ENCODE measurements at regions not wholly inside any gene's neighbourhood (a gene's known extent, or its start where the extent isn't known, plus 50 kb on each side); places are given as distances from the start of the nearest gene placed in this dataset.

DNA sequence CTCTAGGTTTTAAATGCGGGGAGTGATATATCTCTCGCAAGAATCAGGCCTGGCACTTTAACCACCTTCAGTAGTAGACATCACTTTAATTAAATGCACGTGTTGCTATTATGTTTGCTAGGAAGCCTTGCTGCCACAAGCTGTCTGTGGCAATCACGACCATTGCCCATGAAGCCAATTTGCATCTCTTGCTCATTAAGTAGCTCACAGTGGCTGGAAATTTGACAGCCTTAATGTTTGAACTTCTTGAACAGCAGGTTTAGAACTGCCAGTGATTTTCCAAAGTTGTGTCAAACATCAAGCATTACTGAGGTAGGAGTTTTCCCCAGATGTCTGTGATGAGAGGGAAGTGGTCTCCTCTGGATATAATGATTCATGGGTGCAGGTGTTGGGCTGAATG, 642.3 kb upstream of the CPEB2 start:
- Histone ChIP-seq H3K4me3 (no peak overlapping the region), H3K9me3 (no peaks in the 10 kb centered on the region), H3K27ac (no peak overlapping the region), H3K4me1 (no peaks in the 10 kb centered on the region), H3K36me3 (no peaks in the 10 kb centered on the region), H3K27me3 (no peaks in the 10 kb centered on the region)
- ATAC-seq (ENCODE audit: low FRiP score in 2 of 2), result no peak
- TF ChIP-seq POLR2AphosphoS5 (IDR thresholded peaks at IDR 0.05) (no peak), POLR2A (IDR thresholded peaks at IDR 0.05) (no peak), EP300 (IDR thresholded peaks at IDR 0.05) (no peak)
- DNase-seq, result no peak
- WGBS, 2 donors, result 88 to 90% methylated on average over 4 of the region's 4 CpGs

DNA sequence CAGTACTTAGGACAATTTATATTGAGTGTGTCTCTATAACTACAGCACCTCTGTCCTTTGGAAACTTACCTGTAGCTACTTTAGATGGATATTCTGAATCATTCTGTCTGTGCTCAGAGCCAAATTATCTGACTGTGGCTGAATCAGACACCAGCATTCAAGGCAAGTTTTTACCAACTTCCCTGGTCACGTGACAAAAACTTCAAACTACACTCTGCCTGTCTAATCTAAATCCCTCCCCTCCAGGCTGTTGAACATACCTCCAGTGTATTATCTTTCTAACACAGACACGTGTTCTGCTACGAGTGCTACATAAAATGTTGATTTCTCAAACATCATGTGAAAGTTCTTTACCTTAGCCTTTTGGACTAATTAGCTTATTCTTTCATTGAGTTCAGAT, 641.2 kb upstream of the CPEB2 start:
- WGBS, 2 donors, result 59 to 62% methylated on average over 3 of the region's 3 CpGs

DNA sequence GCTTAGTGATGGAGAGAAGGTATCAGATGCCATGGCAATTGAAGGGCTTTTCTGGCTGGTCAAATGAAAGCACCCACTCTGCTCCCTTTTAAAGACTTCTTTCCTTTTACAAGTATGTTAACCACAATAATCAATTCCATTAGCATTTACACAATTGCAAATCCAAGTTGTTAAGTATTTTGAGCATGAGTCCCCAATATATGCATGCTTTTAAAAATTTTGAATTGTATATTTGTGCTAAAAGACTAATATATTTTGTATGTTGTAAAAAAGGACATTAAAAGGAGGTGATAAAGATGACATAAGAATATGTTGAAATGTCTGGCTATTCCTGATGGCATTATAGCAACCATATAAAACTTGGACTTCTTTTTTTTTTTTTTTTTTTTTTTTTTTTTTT, 639.9 kb upstream of the CPEB2 start:
- DNase-seq, result no peak
- Histone ChIP-seq H3K27me3 (no peaks in the 10 kb centered on the region), H3K36me3 (no peaks in the 10 kb centered on the region), H3K4me3 (no peak overlapping the region), H3K9me3 (no peaks in the 10 kb centered on the region), H3K4me1 (no peaks in the 10 kb centered on the region), H3K27ac (no peak overlapping the region)
- no peak for ATAC-seq (ENCODE audit: low FRiP score in 2 of 2)
- TF ChIP-seq POLR2A (IDR thresholded peaks at IDR 0.05), result no peak
- TF ChIP-seq, protein P1, sequence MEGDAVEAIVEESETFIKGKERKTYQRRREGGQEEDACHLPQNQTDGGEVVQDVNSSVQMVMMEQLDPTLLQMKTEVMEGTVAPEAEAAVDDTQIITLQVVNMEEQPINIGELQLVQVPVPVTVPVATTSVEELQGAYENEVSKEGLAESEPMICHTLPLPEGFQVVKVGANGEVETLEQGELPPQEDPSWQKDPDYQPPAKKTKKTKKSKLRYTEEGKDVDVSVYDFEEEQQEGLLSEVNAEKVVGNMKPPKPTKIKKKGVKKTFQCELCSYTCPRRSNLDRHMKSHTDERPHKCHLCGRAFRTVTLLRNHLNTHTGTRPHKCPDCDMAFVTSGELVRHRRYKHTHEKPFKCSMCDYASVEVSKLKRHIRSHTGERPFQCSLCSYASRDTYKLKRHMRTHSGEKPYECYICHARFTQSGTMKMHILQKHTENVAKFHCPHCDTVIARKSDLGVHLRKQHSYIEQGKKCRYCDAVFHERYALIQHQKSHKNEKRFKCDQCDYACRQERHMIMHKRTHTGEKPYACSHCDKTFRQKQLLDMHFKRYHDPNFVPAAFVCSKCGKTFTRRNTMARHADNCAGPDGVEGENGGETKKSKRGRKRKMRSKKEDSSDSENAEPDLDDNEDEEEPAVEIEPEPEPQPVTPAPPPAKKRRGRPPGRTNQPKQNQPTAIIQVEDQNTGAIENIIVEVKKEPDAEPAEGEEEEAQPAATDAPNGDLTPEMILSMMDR (IDR thresholded peaks at IDR 0.05), result no peak

More for the DNA sequence above, 641.2 kb upstream of the CPEB2 start:
- no peaks in the 10 kb centered on the region for H3K9me3 ChIP-seq
- ATAC-seq (ENCODE audit: low FRiP score in 2 of 2) (no peak), DNase-seq (no peak)
- H3K27ac ChIP-seq, result no peak overlapping the region
- H3K36me3 ChIP-seq, result no peaks in the 10 kb centered on the region
- no peaks in the 10 kb centered on the region for H3K4me1 ChIP-seq
- no peak overlapping the region for H3K4me3 ChIP-seq
- H3K27me3 ChIP-seq, result no peaks in the 10 kb centered on the region
- TF ChIP-seq EP300 (IDR thresholded peaks at IDR 0.05) (no peak), POLR2A (IDR thresholded peaks at IDR 0.05) (no peak), POLR2AphosphoS5 (IDR thresholded peaks at IDR 0.05) (no peak)
- TF ChIP-seq, protein P1 (IDR thresholded peaks at IDR 0.05), result no peak

DNA sequence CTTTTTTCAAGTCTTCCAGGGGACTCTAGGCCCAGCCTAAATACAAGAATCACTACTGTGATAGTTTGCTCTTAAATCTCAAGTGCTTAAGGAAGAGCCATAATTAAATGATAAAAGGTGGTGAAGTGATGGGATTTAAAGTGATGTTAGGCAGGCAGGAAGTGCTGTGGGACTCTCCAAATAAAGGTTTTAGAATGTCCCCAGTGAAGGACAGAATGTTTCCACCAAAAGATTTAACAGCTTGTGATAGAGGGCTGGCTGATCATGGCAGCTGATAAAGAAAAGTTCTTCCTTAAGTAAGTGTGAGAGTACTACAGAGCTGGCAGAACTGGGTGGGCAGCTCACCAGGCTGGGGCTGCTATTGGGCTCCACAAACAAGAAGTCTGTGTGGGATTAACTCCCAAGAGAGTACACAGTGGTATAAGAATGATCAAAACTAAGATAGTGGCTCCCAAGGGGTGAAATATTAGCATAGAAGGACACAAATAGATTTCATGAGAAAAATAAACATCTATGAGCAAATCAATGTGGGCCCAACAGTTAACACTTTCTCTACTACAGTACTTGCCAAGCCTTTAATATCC, 637.2 kb upstream of the CPEB2 start:
- no peak overlapping the region for H3K4me3 ChIP-seq

DNA sequence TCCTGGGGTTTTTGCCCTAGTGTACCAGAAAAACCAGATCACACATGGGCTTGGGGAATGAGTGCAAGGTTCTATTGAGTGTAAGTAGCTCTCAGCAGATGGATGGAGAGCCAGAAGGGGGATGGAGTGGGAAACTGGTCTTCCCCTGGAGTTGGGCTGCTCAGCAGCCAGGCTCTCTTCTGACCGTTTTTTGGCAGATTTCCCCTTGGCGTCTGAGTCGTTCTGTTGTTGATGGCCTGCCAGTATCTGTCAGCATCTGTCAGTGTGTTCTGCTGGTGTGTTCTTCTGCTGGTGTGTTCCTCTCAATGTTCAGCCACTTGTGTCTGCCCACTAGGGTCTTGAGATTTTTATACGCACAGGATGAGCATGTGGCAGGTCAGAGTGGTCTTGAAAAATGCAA, 633.9 kb upstream of the CPEB2 start:
- Histone ChIP-seq H3K4me3 (no peak overlapping the region), H3K9me3 (no peaks in the 10 kb centered on the region), H3K27ac (no peak overlapping the region), H3K36me3 (no peaks in the 10 kb centered on the region), H3K27me3 (no peaks in the 10 kb centered on the region), H3K4me1 (no peaks in the 10 kb centered on the region)
- WGBS, 2 donors, result 67 to 72% methylated on average over 4 of the region's 4 CpGs
- TF ChIP-seq POLR2A (IDR thresholded peaks at IDR 0.05) (no peak), EP300 (IDR thresholded peaks at IDR 0.05) (no peak), POLR2AphosphoS5 (IDR thresholded peaks at IDR 0.05) (no peak)
- TF ChIP-seq, protein P1 (IDR thresholded peaks at IDR 0.05), result no peak
- no peak for ATAC-seq (ENCODE audit: low FRiP score in 2 of 2)
- no peak for DNase-seq

More for the DNA sequence above, 637.2 kb upstream of the CPEB2 start:
- Histone ChIP-seq H3K9me3 (no peaks in the 10 kb centered on the region), H3K27ac (no peak overlapping the region), H3K36me3 (no peaks in the 10 kb centered on the region), H3K27me3 (no peaks in the 10 kb centered on the region), H3K4me1 (no peaks in the 10 kb centered on the region)
- DNase-seq, result no peak
- TF ChIP-seq POLR2A (IDR thresholded peaks at IDR 0.05) (no peak), EP300 (IDR thresholded peaks at IDR 0.05) (no peak), POLR2AphosphoS5 (IDR thresholded peaks at IDR 0.05) (no peak)
- TF ChIP-seq, protein P1 (IDR thresholded peaks at IDR 0.05), result no peak
- ATAC-seq (ENCODE audit: low FRiP score in 2 of 2), result no peak
